Colonic mucosa (tissue), 4 donors: ENCODE measurements at regions not wholly inside any gene's neighbourhood (a gene's known extent, or its start where the extent isn't known, plus 50 kb on each side); places are given as distances from the start of the nearest gene placed in this dataset.

Source experiments
- DNase-seq: peaks from one replicate; pipeline ENCODE4 v3.0.0-alpha.2; 2020
- H3K27ac ChIP-seq: fragments of 200-600 bp; one replicate; pipeline ENCODE4 v1.8.0; 2021
- H3K27me3 ChIP-seq: fragments of 200-600 bp; one replicate; pipeline ENCODE4 v1.8.0; 2021
- H3K36me3 ChIP-seq: fragments of 200-600 bp; one replicate; pipeline ENCODE4 v1.8.0; 2021
- H3K4me1 ChIP-seq: fragments of 200-600 bp; one replicate; pipeline ENCODE4 v1.8.0; 2021; ENCODE audit warnings: mild to moderate bottlenecking
- H3K4me3 ChIP-seq: fragments of 200-600 bp; one replicate; pipeline ENCODE4 v1.8.0; 2021
- H3K9ac ChIP-seq, 2 donors: one replicate each; pipeline ENCODE4 v1.7.0; 2013; ENCODE audit warnings: control low read depth in 2 of 2, low read depth in 2 of 2, low read length in 2 of 2
- H3K9me3 ChIP-seq: fragments of 200-600 bp; one replicate; pipeline ENCODE4 v1.8.0; 2021
- CTCF ChIP-seq: fragments of 200-600 bp; IDR thresholded peaks from one replicate; pipeline ENCODE4 v1.8.0; 2022; ENCODE audit warnings: antibody characterized with exemption, mild to moderate bottlenecking
- intact Hi-C: fragments of 100-400 bp; cut with DNase I; formaldehyde crosslinking; loops from one replicate; pipeline ENCODE4 v1.14.1; 2022
- donor health status: healthy.
- donor health status: DM: no; HTN: no; CAD: no.
- donor health status: DM: no; HTN: no; CAD: no.

- Histone ChIP-seq H3K4me1 (no peaks in the 10 kb centered on the region), H3K9me3 (no peaks in the 10 kb centered on the region), H3K36me3 (no peaks in the 10 kb centered on the region), H3K27ac (no peak overlapping the region), H3K9ac (no peak overlapping the region), H3K27me3 (no peaks in the 10 kb centered on the region), H3K4me3 (no peak overlapping the region)
- intact Hi-C loops, result no loop called here
- DNase-seq, result peak; percentile 4
- no peak for TF ChIP-seq CTCF
These were observed 148.3 kb downstream of the CCDC34 start for GRCh38 chr11:27214713-27215112.

DNA sequence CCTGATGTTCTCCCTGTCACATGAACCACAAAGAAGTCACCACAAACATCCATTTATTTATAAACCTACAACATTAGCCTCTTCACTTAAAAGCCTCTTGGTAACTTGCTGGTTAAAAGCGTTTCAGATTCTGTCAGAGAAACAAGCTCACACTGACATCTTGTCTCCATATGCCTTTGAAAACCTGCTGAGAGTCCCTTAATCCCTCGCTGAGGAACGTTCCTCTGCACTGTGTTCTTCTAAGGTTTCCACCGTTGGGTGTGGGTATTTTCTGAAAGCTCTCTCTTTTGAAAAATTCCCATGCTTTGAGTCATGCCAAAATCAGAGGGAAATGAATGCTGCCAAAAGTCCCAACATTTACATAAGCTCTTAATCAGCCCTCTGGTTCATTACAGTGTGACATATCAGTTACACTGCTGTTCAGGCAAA lies 149.8 kb downstream of the CCDC34 start:
- H3K36me3 ChIP-seq, result no peaks in the 10 kb centered on the region
- no peaks in the 10 kb centered on the region for H3K9me3 ChIP-seq
- no peaks in the 10 kb centered on the region for H3K4me1 ChIP-seq
- peak; percentile 13 for DNase-seq
- intact Hi-C loops, result no loop called here
- no peak overlapping the region for H3K4me3 ChIP-seq
- TF ChIP-seq CTCF, result no peak
- H3K27ac ChIP-seq, result no peak overlapping the region
- no peaks in the 10 kb centered on the region for H3K27me3 ChIP-seq
- H3K9ac ChIP-seq, result no peak overlapping the region

DNA sequence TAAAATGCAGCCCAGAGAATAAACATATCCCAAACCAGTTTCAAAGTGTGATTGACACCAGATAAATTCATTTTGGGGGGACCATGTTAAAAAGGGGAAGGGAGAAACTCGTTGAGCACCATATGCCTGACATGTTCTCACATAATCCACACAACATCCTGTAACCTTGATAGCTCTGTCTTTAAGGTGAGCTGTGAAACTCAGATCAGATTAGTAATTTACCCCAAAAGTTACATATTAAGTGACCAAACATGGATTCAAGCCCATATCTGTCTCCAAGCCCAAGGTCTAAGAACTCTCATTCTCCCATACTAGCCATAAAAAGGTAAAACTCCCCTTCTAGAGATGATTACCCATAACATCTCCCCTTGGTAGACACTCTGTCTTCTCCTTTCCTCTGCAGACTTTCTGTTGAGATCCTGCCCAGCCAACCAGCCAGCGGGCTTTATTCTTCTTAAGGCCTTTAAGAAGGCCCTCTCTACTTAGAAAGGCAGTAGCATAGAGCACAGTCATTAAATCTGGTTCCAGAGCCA lies 150.7 kb downstream of the CCDC34 start:
- no peak for TF ChIP-seq CTCF
- H3K36me3 ChIP-seq, result no peaks in the 10 kb centered on the region
- H3K27me3 ChIP-seq, result no peaks in the 10 kb centered on the region
- no peak overlapping the region for H3K27ac ChIP-seq
- H3K4me1 ChIP-seq, result no peaks in the 10 kb centered on the region
- no peaks in the 10 kb centered on the region for H3K9me3 ChIP-seq
- no peak overlapping the region for H3K9ac ChIP-seq
- intact Hi-C loops, result no loop called here
- no peak for DNase-seq
- no peak overlapping the region for H3K4me3 ChIP-seq

DNA sequence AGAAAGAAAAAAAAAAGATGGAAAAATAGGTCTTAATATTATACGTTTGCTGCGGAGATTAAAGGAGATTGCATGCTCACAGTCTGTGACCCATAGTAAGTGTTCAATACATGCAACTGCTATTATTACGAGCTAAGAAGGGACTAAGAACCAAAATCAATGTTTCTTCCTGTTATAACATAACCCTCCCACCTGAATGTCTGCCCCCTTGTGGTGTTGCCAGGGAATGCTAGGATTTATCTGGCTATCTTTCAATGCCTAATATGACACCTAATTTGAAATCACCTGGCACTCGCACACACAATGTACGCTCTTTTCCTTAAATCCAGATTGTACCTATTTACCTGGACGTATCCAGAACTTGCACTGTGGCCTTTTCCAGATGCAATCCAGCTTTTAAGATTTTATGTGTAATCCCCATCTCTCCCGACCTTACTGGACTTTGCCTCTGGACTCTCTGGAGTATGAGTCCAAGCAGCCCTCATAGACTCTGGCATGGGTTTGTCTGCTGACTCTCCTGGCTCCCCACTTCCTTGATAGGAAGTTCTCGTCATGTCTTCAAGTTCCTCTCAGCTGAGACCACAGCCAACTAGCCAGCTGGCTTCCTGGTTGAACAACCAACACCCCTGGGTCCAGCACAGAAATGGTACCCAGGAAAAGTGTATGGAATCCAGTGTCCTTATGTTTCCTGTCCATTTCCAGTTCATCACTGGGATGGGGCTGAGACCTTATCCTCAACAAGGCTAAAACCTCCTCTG lies 151.5 kb downstream of the CCDC34 start:
- Histone ChIP-seq H3K9me3 (no peaks in the 10 kb centered on the region), H3K27ac (peak overlapping the region; percentile 80), H3K27me3 (no peaks in the 10 kb centered on the region), H3K9ac (no peak overlapping the region), H3K4me3 (no peak overlapping the region), H3K4me1 (no peaks in the 10 kb centered on the region), H3K36me3 (no peaks in the 10 kb centered on the region)
- no peak for DNase-seq
- intact Hi-C loops, result no loop called here
- peak; percentile 39 for TF ChIP-seq CTCF

DNA sequence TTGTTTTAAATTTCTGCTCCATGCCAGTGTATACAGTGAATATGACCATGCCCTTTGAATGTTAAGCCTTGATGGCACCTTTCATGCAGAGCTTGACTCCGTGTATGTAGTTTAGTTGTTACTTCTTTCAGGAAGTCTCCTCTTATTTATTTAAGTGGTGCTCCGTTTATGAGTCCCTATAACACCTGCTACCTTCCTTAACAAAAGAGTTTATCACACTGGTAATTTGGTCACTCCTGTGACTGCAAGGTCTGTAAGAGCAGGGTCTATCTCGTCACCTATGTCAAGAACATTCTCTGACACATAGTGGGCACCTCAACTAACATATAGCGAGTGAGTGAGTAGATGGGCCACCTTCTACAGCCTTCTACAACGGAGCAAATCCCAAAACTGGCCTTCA lies 152.5 kb downstream of the CCDC34 start:
- DNase-seq, result peak; percentile 13
- H3K4me1 ChIP-seq, result no peaks in the 10 kb centered on the region
- no peak overlapping the region for H3K9ac ChIP-seq
- H3K9me3 ChIP-seq, result no peaks in the 10 kb centered on the region
- no peaks in the 10 kb centered on the region for H3K27me3 ChIP-seq
- intact Hi-C loops, result no loop called here
- no peak for TF ChIP-seq CTCF
- no peak overlapping the region for H3K4me3 ChIP-seq
- H3K36me3 ChIP-seq, result no peaks in the 10 kb centered on the region
- H3K27ac ChIP-seq, result peak overlapping the region; percentile 80
